ENCODE measurements at regions not wholly inside any gene's neighbourhood (a gene's known extent, or its start where the extent isn't known, plus 50 kb on each side); places are given as distances from the start of the nearest gene placed in this dataset.

- no peak for TF ChIP-seq EZH2phosphoT487 (IDR thresholded peaks at IDR 0.05; ENCODE audit: insufficient read depth, low read depth)
- no peak for TF ChIP-seq EZH2 (IDR thresholded peaks at IDR 0.05; ENCODE audit: insufficient read depth, poor library complexity, severe bottlenecking)
Observed at GRCh38 chr5:124481419-124481818, 265.0 kb downstream of the ZNF608 start.
